Ramos (cell line): ENCODE measurements at regions not wholly inside any gene's neighbourhood (a gene's known extent, or its start where the extent isn't known, plus 50 kb on each side); places are given as distances from the start of the nearest gene placed in this dataset.

Source experiments
- in situ Hi-C: fragments of 300-500 bp; cut with MboI; formaldehyde crosslinking; loops from one replicate; pipeline ENCODE4 v1.14.3; 2022; ENCODE audit warnings: low sequenced_read_pairs; ENCODE audit not compliant: unreplicated experiment

GRCh38 chr11:111153194-111153593 lies 92.3 kb upstream of the POU2AF2 start:
- in situ Hi-C loops, result no loop called here

- in situ Hi-C loops, result no loop called here
Observed at GRCh38 chr11:111148953-111149352, 96.6 kb upstream of the POU2AF2 start.

GRCh38 chr11:111148121-111148520 lies 97.4 kb upstream of the POU2AF2 start:
- in situ Hi-C loops, result no loop called here

- in situ Hi-C loops, result no loop called here
Observed at GRCh38 chr11:111137846-111138245, 107.7 kb upstream of the POU2AF2 start.

- in situ Hi-C loops, result no loop called here
Observed at GRCh38 chr11:111135778-111136570, 109.6 kb upstream of the POU2AF2 start.

- in situ Hi-C loops, result no loop called here
Observed at GRCh38 chr11:111135101-111135500, 110.4 kb upstream of the POU2AF2 start.

- in situ Hi-C loops, result no loop called here
Observed at GRCh38 chr11:111128076-111128870, 117.3 kb upstream of the POU2AF2 start.

- in situ Hi-C loops, result no loop called here
Observed at GRCh38 chr11:111124724-111125123, 120.8 kb upstream of the POU2AF2 start.

- in situ Hi-C loops, result no loop called here
Observed at GRCh38 chr11:111123463-111124398, 121.8 kb upstream of the POU2AF2 start.

- in situ Hi-C loops, result no loop called here
Observed at GRCh38 chr11:111120696-111121302, 124.7 kb upstream of the POU2AF2 start.

- in situ Hi-C loops, result no loop called here
Observed at GRCh38 chr11:111120161-111120560, 125.4 kb upstream of the POU2AF2 start.

- in situ Hi-C loops, result no loop called here
Observed at GRCh38 chr11:111119751-111120150, 125.8 kb upstream of the POU2AF2 start.

- in situ Hi-C loops, result no loop called here
Observed at GRCh38 chr11:111115890-111116289, 129.6 kb upstream of the POU2AF2 start.

GRCh38 chr11:111114091-111114490 lies 131.4 kb upstream of the POU2AF2 start:
- in situ Hi-C loops, result no loop called here

- in situ Hi-C loops, result no loop called here
Observed at GRCh38 chr11:111112614-111113013, 132.9 kb upstream of the POU2AF2 start.

- in situ Hi-C loops, result no loop called here
Observed at GRCh38 chr11:111107501-111107900, 138.0 kb upstream of the POU2AF2 start.

- in situ Hi-C loops, result no loop called here
Observed at GRCh38 chr11:111106641-111107040, 138.9 kb upstream of the POU2AF2 start.

- in situ Hi-C loops, result no loop called here
Observed at GRCh38 chr11:111105566-111105965, 140.0 kb upstream of the POU2AF2 start.

- in situ Hi-C loops, result no loop called here
Observed at GRCh38 chr11:111104185-111104584, 141.3 kb upstream of the POU2AF2 start.

GRCh38 chr11:111101881-111102280 lies 143.6 kb upstream of the POU2AF2 start:
- in situ Hi-C loops, result no loop called here
